Endothelial cell of umbilical vein (primary cell): ENCODE measurements at regions not wholly inside any gene's neighbourhood (a gene's known extent, or its start where the extent isn't known, plus 50 kb on each side); places are given as distances from the start of the nearest gene placed in this dataset.

Experiments
- EZH2 ChIP-seq: IDR thresholded peaks from 2 replicates; pipeline ENCODE4 v1.6.1; 2012; ENCODE audit warnings: borderline replicate concordance, low read depth, mild to moderate bottlenecking, moderate library complexity, low read length, inconsistent platforms; ENCODE audit not compliant: severe bottlenecking
- GATA2 ChIP-seq: IDR thresholded peaks from 2 replicates; pipeline ENCODE4 v1.7.0; 2011; ENCODE audit warnings: low read depth, mild to moderate bottlenecking, moderate library complexity, mixed read lengths, low read length; ENCODE audit not compliant: insufficient read length, insufficient read depth
- POLR2A ChIP-seq: IDR thresholded peaks from 2 replicates; pipeline ENCODE4 v1.6.1; 2012; ENCODE audit warnings: low read depth, mild to moderate bottlenecking, control low read depth, low read length
- POLR2AphosphoS5 ChIP-seq: IDR thresholded peaks from 2 replicates; pipeline ENCODE4 v1.6.1; 2012; ENCODE audit warnings: low read depth, mild to moderate bottlenecking, control low read depth, low read length, moderate library complexity; ENCODE audit not compliant: insufficient read depth
- TF ChIP-seq, protein P1 (sequence below), 2 donors: IDR thresholded peaks; 1 replicate in 1 of 2; 2 replicates in 1 of 2; pipeline ENCODE4 v1.5.1; 2011; ENCODE audit warnings: low read length in 2 of 2, mild to moderate bottlenecking in 2 of 2, moderate library complexity in 2 of 2, control low read depth in 1 of 2, inconsistent platforms in 1 of 2, low read depth in 1 of 2; ENCODE audit not compliant: insufficient read depth in 1 of 2; ENCODE audit errors: extremely low read depth in 1 of 2

DNA sequence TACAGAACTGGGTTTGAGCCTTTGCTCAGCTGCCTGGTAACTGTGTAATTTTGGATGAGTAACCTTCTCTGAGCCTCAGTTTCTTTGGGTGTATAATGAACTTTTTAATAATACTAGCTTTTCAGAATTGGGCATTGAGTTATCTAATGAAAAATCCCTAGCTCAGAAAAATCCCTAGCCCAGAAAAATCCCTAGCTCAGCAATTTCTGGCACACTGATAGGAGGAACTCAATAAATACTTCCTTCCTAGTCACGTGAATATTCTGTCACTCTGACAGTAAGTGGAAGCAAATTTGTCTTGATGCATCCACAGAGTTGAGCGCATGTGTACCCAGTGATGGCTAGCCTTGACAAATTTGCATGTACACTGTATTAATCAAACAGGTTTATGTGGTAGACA lies 817.6 kb downstream of the XPNPEP1 start:
- TF ChIP-seq, protein P1, sequence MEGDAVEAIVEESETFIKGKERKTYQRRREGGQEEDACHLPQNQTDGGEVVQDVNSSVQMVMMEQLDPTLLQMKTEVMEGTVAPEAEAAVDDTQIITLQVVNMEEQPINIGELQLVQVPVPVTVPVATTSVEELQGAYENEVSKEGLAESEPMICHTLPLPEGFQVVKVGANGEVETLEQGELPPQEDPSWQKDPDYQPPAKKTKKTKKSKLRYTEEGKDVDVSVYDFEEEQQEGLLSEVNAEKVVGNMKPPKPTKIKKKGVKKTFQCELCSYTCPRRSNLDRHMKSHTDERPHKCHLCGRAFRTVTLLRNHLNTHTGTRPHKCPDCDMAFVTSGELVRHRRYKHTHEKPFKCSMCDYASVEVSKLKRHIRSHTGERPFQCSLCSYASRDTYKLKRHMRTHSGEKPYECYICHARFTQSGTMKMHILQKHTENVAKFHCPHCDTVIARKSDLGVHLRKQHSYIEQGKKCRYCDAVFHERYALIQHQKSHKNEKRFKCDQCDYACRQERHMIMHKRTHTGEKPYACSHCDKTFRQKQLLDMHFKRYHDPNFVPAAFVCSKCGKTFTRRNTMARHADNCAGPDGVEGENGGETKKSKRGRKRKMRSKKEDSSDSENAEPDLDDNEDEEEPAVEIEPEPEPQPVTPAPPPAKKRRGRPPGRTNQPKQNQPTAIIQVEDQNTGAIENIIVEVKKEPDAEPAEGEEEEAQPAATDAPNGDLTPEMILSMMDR (IDR thresholded peaks at IDR 0.05; ENCODE audit: extremely low read depth in 1 of 2, insufficient read depth in 1 of 2, low read depth in 1 of 2, low read length in 2 of 2) = no peak
- TF ChIP-seq POLR2A = no peak
- TF ChIP-seq GATA2 = no peak
- TF ChIP-seq EZH2 = no peak
- TF ChIP-seq POLR2AphosphoS5 = no peak
